ENCODE measurements at regions not wholly inside any gene's neighbourhood (a gene's known extent, or its start where the extent isn't known, plus 50 kb on each side); places are given as distances from the start of the nearest gene placed in this dataset.

DNA sequence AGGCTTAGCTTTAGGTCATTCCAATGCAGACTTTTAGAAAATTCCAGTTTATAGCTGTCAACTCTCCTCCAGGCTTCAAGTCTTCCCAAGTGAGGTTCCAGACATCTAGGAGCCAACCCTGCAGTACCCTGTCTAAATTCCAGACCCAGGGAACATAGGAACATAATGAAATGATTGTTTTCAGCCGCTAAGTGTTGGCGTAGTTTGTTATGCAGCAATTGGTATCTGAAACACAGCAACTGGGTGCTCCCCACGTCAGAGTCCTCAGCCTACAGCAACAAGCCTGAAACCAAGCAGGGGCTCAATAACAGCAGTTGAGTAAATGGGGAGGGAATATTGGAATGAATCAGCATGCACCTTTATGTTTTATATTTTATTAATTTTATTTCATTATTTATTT lies 66.8 kb downstream of the BOD1 start:
- intact Hi-C loops (cut with DNase I; ENCODE audit: low total_unique reads): no loop called here
- no peak overlapping the region for H3K4me3 ChIP-seq (ENCODE audit: low read depth, poor library complexity, severe bottlenecking)
- 84 to 88% methylated on average over 3 of the region's 3 CpGs for WGBS, 2 donors
- no peak for TF ChIP-seq POLR2A (IDR thresholded peaks at IDR 0.05)
- TF ChIP-seq, protein P1, sequence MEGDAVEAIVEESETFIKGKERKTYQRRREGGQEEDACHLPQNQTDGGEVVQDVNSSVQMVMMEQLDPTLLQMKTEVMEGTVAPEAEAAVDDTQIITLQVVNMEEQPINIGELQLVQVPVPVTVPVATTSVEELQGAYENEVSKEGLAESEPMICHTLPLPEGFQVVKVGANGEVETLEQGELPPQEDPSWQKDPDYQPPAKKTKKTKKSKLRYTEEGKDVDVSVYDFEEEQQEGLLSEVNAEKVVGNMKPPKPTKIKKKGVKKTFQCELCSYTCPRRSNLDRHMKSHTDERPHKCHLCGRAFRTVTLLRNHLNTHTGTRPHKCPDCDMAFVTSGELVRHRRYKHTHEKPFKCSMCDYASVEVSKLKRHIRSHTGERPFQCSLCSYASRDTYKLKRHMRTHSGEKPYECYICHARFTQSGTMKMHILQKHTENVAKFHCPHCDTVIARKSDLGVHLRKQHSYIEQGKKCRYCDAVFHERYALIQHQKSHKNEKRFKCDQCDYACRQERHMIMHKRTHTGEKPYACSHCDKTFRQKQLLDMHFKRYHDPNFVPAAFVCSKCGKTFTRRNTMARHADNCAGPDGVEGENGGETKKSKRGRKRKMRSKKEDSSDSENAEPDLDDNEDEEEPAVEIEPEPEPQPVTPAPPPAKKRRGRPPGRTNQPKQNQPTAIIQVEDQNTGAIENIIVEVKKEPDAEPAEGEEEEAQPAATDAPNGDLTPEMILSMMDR (IDR thresholded peaks at IDR 0.05): no peak
- no peak for DNase-seq (ENCODE audit: low spot score in 2 of 2)

DNA sequence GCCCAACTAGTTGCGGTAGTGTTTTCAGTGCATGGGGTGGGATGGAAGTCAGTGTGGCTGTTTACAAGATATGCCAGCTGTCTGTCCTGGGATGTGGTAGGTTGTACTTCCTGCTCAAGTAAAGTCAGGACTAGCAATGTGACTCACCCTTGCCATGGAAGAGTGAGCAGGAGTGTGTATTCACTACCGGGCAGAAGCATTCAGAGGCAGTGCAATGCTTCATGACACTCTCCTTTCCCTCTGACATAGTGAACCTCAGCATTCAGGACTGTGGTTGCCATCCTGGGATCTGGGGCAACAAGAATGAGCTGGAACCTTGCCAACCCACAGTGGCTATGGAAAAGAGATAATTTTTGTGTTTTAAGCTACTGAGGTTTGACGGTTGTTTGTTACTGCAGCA lies 68.9 kb downstream of the BOD1 start:
- H3K4me3 ChIP-seq (ENCODE audit: low read depth, poor library complexity, severe bottlenecking): no peak overlapping the region
- TF ChIP-seq POLR2A (IDR thresholded peaks at IDR 0.05): no peak
- TF ChIP-seq, protein P1 (IDR thresholded peaks at IDR 0.05): no peak
- DNase-seq (ENCODE audit: low spot score in 2 of 2): no peak
- WGBS, 2 donors: 87 to 90% methylated on average over 3 of the region's 3 CpGs
- intact Hi-C loops (cut with DNase I; ENCODE audit: low total_unique reads): no loop called here

DNA sequence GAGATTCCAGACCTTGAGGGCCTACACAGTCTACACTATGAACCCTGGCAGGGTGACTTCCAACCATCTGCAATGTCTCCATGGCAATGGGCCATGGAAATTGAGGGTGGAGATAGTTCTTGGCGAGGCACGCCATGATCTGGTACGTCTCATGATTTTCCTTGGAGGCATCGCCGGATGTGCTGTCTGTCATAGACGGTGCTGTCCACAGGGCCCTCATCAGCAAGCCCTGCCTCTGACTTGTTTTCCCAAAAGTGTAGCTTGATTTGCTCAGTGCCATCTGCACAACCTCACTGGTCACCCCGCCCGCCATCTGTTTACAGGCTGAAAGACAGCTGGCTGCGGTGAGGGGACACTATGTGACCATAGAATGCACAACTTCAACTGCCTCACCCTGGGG lies 73.5 kb downstream of the BOD1 start:
- WGBS, 2 donors: 60 to 62% methylated on average over 9 of the region's 9 CpGs
- no peak overlapping the region for H3K4me3 ChIP-seq (ENCODE audit: low read depth, poor library complexity, severe bottlenecking)
- TF ChIP-seq, protein P1 (IDR thresholded peaks at IDR 0.05): no peak
- TF ChIP-seq POLR2A (IDR thresholded peaks at IDR 0.05): no peak
- intact Hi-C loops (cut with DNase I; ENCODE audit: low total_unique reads): no loop called here
- peak in 1 of 2 donors; percentile 53 for DNase-seq (ENCODE audit: low spot score in 2 of 2)

DNA sequence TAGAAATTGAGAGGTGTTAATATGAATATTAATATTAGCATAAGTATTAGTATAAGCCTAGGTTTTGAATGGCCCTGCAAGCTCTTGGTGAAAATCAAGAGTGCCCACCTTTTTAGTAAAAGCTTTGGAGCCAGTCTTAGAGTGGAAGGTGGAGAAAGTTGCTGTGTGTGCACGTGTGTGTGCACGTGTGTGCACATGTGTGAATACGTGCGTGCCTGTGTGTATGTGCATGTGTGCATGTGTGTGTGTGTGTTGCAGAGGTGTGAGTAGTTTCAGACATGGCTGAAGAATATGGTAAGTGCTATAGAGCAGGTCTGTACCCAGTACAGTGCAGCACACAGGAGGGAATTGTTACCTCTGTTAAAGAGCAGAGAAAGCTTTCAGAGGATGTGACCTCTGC lies 74.3 kb downstream of the BOD1 start:
- intact Hi-C loops (cut with DNase I; ENCODE audit: low total_unique reads): no loop called here
- H3K4me3 ChIP-seq (ENCODE audit: low read depth, poor library complexity, severe bottlenecking): no peak overlapping the region
- 88 to 91% methylated on average over 4 of the region's 4 CpGs for WGBS, 2 donors
- TF ChIP-seq POLR2A (IDR thresholded peaks at IDR 0.05): no peak
- DNase-seq (ENCODE audit: low spot score in 2 of 2): no peak

DNA sequence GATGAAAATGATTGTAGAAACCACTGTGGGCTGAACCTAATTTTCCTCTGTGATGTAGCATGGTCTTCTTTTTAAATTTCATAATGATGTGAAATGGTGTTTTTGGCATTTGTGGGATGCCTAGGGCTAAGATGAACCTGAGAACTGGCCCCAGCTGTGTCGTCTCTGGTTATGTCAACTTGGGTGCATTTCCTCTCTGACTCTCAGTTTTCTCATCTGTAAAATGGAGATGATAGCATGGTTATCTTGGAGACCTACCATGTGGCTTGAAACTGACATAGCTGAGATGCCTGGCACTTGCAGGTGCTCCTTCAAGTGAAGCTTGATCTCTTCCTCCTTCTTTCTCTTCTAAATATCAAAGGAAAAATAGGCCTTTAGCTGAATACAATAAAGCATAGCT lies 77.8 kb downstream of the BOD1 start:
- WGBS, 2 donors: 81 to 88% methylated on average over 1 of the region's 1 CpG

DNA sequence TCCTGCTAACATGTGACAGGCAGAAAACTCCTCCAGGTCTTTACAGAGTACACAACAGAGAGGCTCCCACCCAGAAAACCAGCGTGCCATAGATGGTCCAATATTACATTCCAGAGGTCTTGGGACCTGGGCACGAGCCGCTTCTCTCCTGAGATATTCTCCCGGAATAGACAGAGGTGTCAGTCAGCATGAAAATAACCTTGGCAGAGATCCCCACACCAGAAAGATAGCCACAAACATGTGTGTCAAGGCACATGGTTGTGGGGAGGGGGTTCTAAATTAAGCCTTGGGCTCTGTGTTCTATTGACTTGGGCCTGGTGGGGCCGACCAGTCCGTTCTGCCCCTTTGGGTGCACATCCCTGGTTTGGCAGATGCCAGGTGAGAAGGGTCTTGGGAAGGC lies 78.4 kb downstream of the BOD1 start:
- DNase-seq (ENCODE audit: low spot score in 2 of 2): no peak
- no peak overlapping the region for H3K4me3 ChIP-seq (ENCODE audit: low read depth, poor library complexity, severe bottlenecking)
- 86 to 87% methylated on average over 6 of the region's 6 CpGs for WGBS, 2 donors
- intact Hi-C loops (cut with DNase I; ENCODE audit: low total_unique reads): no loop called here
- no peak for TF ChIP-seq POLR2A (IDR thresholded peaks at IDR 0.05)
- TF ChIP-seq, protein P1 (IDR thresholded peaks at IDR 0.05): no peak

More for the DNA sequence above, 77.8 kb downstream of the BOD1 start:
- no peak for DNase-seq (ENCODE audit: low spot score in 2 of 2)
- H3K4me3 ChIP-seq (ENCODE audit: low read depth, poor library complexity, severe bottlenecking): no peak overlapping the region
- TF ChIP-seq, protein P1 (IDR thresholded peaks at IDR 0.05): no peak
- no peak for TF ChIP-seq POLR2A (IDR thresholded peaks at IDR 0.05)
- intact Hi-C loops (cut with DNase I; ENCODE audit: low total_unique reads): no loop called here

Data from lower leg skin (tissue), 4 donors.